Glomerular visceral epithelial cell (primary cell): ENCODE measurements at regions not wholly inside any gene's neighbourhood (a gene's known extent, or its start where the extent isn't known, plus 50 kb on each side); places are given as distances from the start of the nearest gene placed in this dataset.
"Not testable (repeated sequence)": the region's sequence is repeated elsewhere in the genome, so short reads cannot be mapped to it uniquely, and the experiment has no call there.

Experiments used
- DNase-seq: peaks from one replicate; pipeline ENCODE4 v3.0.0-alpha.2; 2016; ENCODE audit errors: extremely low spot score

DNA sequence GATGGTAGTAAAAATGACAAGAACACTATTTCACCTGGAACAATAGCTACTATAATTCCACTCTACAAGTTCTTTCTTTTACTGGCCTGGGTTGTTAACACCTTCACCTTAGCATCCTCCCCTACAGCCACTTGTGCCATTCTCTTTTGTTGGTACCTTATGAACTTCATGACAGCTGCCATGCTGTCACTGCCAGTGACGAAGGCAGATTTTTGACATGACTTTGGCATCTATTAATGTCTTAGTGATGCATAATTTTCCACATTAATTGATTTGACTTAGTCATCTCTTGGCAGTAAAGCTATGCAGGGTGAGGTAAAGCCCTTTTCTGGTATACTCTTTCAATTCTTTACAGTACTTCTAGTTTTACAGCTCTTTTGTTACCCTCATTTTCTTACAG lies 207.9 kb downstream of the TANC2 start:
- no peak for DNase-seq

DNA sequence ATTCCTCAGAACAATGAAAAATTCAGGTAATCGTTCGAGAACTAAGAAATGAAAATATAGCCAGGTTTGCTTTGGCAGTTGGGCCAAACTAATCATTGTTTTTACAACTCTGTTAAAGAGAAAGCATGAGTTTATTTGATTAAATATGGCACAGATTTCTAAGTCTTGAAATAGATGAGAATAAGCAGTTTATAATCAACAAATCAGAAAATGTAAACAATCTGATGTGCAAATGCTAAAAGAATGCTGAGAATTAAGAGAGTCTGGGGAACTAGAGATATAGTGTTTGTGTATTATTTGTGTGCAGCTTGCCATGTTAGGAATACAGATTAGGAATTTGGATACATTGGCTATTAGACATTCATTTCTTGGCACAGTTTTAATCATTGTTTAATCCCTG lies 212.5 kb downstream of the TANC2 start:
- no peak for DNase-seq

DNA sequence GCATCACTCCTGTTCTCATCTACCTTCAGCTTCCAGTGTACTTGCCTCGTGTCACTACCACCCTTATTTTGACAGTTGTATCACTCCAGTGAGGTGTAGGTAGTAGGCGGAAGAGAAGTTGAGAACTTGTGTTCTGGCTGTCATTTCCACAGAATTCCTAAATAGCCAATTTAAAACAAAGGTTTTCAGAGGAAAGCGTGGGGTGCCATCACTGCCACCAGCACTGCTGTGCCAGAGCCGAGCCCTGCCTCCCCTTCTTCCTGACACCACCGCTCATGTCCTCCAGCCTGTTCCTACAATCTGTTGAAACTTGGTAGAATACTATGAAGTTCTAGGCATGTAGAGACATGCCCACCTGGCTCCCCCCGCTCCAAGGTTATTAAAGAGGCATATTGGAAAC lies 215.8 kb downstream of the TANC2 start:
- DNase-seq, result no peak

DNA sequence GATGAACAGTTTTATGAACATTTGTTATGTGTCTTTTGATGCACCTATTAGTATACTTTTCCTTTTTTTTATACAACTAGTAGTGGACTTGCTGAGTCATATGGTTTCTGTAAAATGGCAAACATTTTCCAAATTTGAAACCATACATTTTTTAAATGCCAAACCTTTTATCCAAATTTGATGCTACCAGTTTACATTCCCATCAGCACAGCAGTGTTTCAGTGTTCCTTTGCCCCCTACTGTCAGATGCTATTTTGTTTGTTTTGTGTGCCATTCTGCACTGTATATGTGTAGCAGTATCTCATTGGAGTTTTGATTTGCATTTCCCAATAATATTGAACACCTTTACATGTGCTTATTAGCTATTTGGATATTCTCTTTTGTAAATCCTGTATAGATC lies 219.4 kb downstream of the TANC2 start:
- DNase-seq, result no peak

DNA sequence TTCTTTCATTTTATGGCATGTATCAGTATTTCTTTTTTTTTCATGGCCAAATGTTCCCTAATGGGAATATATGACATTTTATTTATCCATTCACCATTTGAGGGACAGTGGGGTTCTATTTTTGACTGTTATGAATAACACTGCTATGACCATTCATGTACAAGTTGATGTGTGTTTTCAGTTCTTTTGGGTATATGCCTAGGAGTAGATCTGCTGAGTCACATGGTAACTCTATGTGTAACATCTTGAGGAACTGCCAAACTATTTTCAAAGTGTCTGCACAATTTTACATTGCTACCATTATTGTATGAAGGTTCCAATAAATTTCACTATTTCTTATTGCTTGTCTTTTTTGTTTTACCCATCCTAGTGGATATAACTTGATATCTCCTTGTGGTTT lies 223.0 kb downstream of the TANC2 start:
- no peak for DNase-seq

- DNase-seq, result no peak
Measured at GRCh38 chr17:63189930-63190329, 223.9 kb downstream of the TANC2 start.

- DNase-seq, result no peak
Measured at GRCh38 chr17:63190821-63191370, 224.9 kb downstream of the TANC2 start.

DNA sequence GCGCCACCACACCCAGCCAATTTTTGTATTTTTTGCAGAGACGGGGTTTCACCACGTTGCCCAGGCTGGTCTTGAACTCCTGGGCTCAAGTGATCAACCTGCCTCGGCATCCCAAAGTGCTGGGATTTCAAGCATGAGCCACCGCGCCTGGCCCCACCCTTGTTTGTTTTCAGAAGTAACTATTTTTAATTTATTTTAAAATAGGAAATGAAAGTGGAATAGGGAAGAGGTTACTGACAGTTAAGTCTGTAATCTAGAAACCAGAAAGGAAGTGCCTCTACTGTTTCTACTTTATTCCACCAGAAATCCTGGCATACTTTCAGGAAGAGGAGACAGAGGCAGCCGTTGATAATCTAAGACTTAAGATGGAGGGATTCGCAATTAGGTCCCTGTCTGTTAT lies 225.6 kb downstream of the TANC2 start:
- DNase-seq, result no peak

DNA sequence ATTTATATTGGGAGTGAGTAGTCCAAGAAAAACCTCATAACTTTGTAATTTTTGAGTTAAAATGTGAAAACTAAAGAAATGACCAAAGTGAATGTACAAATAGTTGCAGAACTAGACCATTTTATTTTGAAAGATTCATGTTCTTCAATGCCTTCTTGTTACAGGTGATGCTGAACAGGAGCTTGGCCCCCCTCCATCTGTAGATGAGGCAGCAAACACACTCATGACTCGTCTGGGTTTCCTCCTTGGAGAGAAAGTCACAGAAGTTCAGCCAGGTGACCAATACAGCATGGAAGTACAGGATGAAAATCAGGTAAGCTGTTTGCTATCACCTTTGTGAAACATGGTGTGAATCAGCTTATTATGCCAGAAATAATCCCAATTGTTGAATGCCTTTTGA lies 227.8 kb downstream of the TANC2 start:
- no peak for DNase-seq

DNA sequence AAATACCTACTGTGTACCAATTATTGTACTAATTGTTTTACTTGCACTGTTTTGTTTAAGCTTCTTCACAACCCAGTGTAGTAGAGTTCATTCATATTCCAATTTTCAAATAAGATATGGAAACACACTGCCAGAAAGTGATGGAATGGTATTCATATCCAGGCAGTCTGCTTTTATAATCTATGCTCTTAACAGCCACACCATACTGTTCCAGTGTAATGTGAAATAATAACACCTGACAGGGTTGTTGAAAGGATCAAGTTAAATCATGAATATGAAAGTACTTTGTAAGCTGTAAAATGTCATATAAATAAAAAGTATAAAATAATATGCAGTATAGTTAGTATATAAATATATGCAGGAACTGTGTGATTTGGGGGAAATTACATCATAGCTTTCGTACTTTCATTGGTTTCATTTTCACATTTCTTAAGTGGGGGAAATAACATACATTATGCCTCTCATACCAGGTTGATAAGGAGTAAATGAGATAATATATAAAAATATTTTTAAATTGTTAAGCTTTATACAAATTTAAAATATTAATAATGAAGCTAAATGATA lies 230.8 kb downstream of the TANC2 start:
- DNase-seq, result no peak

DNA sequence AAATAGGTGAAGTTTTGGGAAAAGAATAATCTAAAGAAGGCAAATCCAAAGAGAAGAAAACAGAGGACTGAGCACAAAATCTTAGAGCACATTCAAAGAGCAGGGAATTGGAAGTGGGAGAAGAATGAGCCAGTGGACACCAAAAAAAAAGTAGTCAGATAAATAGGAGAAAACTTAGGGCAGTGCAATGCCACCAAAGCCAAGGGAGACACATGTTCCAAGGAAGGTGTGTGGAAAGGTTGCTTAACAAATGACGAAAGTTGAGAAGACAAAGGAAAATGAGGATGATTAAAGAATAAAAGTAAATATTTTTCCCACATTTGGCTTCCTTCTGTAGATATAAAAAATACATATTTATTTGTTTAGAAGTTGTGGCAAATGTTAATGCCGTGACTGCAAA lies 237.6 kb downstream of the TANC2 start:
- DNase-seq, result no peak

- DNase-seq, result no peak
Measured at GRCh38 chr17:63221939-63222338, 224.2 kb downstream of the CYB561 start.

DNA sequence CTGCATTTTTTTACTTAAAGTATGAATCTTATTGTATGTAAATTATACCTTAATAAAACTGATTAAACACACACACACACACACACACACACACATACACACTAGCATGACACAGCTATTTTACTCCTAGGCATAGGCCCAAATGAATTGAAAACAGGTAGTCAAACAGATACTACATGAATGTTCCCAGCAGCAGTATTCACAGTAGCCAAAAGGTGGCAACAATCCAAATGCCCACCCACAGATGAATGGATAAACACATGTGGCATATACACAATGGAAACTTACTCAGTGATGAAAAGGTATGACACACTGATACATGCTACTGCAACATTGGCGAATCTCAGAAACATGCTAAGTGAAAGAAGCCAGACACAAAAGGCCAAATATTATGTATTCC lies 223.5 kb downstream of the CYB561 start:
- DNase-seq, result no peak

GRCh38 chr17:63223212-63223911 lies 222.7 kb downstream of the CYB561 start:
- DNase-seq, result no peak

- DNase-seq, result no peak
Measured at GRCh38 chr17:63224644-63225043, 221.5 kb downstream of the CYB561 start.

DNA sequence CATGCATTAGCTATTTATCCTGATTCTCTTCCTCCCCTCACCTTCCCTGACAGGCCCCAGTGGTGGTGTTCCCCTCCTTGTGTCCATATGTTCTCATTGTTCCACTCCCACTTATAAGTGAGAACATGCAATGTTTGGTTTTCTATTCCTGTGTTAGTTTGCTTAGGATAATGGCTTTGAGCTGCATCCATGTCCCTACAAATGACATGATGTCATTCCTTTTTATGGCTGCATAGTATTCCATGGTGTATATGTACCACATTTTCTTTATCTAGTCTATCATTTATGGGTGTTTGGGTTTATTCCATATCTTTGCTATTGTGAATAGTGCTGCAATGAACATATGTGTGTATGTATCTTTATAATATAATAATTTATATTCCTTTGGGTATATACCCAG lies 219.4 kb downstream of the CYB561 start:
- not testable (repeated sequence) for DNase-seq

DNA sequence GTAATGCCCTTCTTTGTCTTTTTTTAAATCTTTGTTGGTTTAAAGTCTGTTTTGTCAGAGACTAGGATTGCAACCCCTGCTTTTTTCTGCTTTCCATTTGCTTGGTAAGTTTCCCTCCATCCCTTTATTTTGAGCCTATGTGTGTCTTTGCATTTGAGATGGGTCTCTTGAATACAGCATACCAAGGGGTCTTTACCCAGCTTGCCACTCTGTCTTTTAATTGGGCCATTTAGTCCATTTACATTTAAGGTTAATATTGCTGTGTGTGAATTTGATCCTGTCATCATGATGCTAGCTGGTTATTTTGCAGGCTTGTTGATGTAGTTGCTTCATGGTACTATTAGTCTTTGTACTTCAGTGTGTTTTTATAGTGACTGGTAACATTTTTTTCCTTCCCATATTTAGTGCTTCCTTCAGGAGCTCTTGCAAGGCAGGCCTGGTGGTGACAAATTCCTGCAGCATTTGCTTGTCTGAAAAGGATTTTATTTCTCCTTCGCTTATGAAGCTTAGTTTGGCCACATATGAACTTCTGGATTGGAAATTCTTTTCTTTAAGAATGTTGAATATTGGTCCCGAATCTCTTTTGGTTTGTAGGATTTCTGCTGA lies 215.0 kb downstream of the CYB561 start:
- not testable (repeated sequence) for DNase-seq

GRCh38 chr17:63232565-63233310 lies 213.4 kb downstream of the CYB561 start:
- no peak for DNase-seq

- no peak for DNase-seq
Measured at GRCh38 chr17:63240106-63240505, 206.0 kb downstream of the CYB561 start.

DNA sequence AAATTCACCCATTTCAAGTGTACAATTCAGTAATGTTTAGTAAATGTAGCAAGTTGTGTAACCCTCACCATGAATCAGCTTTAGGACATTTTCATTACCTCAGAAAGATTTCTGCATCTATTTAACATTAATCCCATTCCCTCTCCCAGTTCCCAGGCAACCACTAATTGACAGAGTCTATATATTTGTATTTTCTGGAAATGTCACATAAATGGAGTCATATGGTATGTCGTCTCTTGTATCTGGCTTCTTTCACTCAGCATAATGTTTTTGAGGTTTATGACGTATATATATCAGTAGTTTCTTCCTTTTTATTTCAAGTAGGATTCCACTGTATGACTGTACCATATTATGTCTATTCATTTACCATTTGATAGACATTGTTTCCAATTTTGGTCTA lies 199.8 kb downstream of the CYB561 start:
- DNase-seq, result no peak

- no peak for DNase-seq
Measured at GRCh38 chr17:63247706-63248105, 198.4 kb downstream of the CYB561 start.

DNA sequence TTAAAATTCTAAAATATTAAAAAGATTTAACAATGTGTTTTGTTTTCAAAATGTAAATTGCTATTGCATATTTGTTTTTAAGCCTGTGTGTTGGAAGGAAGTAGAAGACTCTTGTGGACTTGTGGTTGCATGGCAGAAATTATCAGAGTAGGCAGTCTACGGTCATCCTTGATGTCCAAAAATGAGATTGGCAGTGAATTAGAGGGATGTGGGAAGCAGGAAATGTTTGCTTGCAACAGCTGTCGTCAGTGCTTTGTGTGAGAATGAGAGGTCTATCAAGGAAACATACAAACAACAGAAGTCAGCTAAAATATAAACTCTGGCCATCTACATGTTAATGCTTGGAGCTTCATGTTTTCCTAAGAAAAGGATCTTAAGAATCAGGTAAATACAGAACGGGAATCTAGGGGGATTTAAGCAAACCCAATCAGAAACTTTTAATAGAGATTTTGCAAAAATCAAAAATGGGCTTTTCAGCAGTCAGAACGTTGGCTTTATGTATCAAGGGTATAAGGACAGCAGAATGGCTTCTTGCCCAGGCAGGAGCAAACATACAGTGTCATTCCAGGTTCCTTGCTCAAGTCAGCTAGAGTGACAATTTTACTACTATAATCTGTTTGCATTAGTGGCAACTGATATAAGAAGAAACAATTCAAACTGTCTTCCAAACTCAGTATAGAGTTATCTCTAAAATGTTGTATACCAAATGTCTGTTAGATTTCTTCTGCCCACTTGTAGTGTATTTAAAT lies 196.7 kb downstream of the CYB561 start:
- DNase-seq, result no peak
